Peyer's patch (tissue), 4 donors: ENCODE measurements at regions not wholly inside any gene's neighbourhood (a gene's known extent, or its start where the extent isn't known, plus 50 kb on each side); places are given as distances from the start of the nearest gene placed in this dataset.
"Not testable (repeated sequence)": the region's sequence is repeated elsewhere in the genome, so short reads cannot be mapped to it uniquely, and the experiment has no call there.

Experiments
- DNase-seq, 3 donors: peaks; one replicate each; pipeline ENCODE4 v3.0.0-alpha.2; 2017 to 2019
- H3K27ac ChIP-seq, 4 donors: fragments of 200-600 bp; sonication (generic); one replicate each; pipeline ENCODE4 v1.5.1; 2016 to 2019
- H3K27me3 ChIP-seq, 2 donors: fragments of 200-600 bp; sonication (generic); one replicate each; pipeline ENCODE4 v1.5.1; 2019
- H3K36me3 ChIP-seq, 3 donors: fragments of 200-600 bp; sonication (generic); one replicate each; pipeline ENCODE4 v1.5.1; 2016 to 2019
- H3K4me1 ChIP-seq, 4 donors: fragments of 200-600 bp; sonication (generic); one replicate each; pipeline ENCODE4 v1.5.1; 2016 to 2019
- H3K4me3 ChIP-seq, 4 donors: fragments of 200-600 bp; sonication (generic); 1 replicate in 3 of 4; 2 replicates in 1 of 4; pipeline ENCODE4 v1.5.1; 2016 to 2019; ENCODE audit warnings: mild to moderate bottlenecking in 1 of 4
- H3K9me3 ChIP-seq, 4 donors: fragments of 200-600 bp; sonication (generic); one replicate each; pipeline ENCODE4 v1.5.1; 2016 to 2019; ENCODE audit warnings: mild to moderate bottlenecking in 1 of 4
- POLR2A ChIP-seq, 2 donors: fragments of 450-650 bp; IDR thresholded peaks; one replicate each; pipeline ENCODE4 v1.5.1; 2017; ENCODE audit warnings: antibody characterized with exemption in 2 of 2, mild to moderate bottlenecking in 2 of 2, moderate library complexity in 2 of 2
- TF ChIP-seq, protein P1 (sequence below), 6 experiments: fragments of 450-650 bp in 4 of 6; fragments of 200-600 bp in 2 of 6; sonication (generic) in 1 of 6; IDR thresholded peaks; one replicate each; pipeline ENCODE4 v1.5.1; 2017 to 2019; ENCODE audit warnings: antibody characterized with exemption in 6 of 6, mild to moderate bottlenecking in 3 of 6, moderate library complexity in 1 of 6

DNA sequence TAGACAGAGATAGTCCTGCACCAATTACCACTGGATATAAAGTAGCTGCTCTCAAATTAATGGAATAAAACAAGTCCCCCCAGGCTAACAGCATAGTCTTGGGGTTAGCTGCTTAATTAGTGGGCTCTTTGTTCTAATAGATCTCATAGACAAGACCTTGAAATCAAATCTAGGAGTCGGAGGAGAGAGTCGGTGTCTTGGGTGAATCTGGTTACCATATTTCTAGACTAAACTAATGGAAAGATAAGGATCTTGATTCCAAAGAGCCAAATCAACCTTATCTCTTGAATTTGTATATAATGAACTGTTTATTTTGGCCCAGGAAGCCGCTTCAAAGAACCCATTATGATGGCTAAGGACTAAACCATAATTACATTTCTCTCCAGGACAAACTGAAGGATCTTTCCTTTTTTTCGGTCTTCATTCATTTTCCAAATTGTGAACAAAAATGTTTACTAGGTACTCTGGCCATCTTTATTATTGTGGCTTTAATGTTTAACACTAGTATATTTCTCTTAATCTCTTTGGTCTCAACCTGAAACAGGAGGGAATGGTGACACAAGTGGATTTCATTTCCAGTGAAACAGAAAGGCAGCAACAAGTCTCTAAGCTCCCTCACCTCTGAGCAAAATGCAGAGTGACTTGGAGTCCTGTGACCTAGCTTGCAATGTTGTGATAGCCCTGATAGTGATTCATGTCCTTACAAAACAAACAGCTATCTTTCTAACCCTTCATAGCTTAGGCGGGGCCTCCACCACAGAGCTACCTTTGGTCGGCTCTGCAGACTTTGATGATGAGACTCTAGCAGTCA lies 137.9 kb upstream of the PARD3B start:
- DNase-seq: peak in 1 of 3 donors; percentile 49
- Histone ChIP-seq H3K27ac (no peak overlapping the region), H3K36me3 (no peaks in the 10 kb centered on the region), H3K9me3 (no peaks in the 10 kb centered on the region), H3K4me3 (no peak overlapping the region), H3K27me3 (no peaks in the 10 kb centered on the region), H3K4me1 (no peaks in the 10 kb centered on the region)
- TF ChIP-seq, protein P1, sequence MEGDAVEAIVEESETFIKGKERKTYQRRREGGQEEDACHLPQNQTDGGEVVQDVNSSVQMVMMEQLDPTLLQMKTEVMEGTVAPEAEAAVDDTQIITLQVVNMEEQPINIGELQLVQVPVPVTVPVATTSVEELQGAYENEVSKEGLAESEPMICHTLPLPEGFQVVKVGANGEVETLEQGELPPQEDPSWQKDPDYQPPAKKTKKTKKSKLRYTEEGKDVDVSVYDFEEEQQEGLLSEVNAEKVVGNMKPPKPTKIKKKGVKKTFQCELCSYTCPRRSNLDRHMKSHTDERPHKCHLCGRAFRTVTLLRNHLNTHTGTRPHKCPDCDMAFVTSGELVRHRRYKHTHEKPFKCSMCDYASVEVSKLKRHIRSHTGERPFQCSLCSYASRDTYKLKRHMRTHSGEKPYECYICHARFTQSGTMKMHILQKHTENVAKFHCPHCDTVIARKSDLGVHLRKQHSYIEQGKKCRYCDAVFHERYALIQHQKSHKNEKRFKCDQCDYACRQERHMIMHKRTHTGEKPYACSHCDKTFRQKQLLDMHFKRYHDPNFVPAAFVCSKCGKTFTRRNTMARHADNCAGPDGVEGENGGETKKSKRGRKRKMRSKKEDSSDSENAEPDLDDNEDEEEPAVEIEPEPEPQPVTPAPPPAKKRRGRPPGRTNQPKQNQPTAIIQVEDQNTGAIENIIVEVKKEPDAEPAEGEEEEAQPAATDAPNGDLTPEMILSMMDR (IDR thresholded peaks at IDR 0.05): no peak
- no peak for TF ChIP-seq POLR2A (IDR thresholded peaks at IDR 0.05)

DNA sequence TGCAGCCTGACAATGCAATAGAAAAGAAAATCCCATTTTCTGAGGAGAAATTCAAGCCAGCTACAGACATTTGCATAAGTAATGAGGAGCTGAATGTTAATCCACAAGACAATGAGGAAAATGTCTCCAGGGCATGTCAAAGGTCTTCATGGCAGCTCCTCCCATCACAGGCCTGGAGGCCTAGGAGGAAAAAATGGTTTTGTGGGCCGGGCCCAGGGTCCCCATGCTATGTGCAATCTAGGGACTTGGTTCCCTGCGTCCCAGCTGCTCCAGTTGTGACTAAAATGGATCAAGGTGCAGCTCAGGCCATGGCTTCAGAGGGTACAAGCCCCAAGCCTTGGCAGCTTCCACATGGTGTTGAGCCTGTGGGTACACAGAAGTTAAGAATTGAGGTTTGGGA lies 132.5 kb upstream of the PARD3B start:
- not testable (repeated sequence) for H3K4me1 ChIP-seq, DNase-seq, H3K9me3 ChIP-seq, H3K27ac ChIP-seq, H3K27me3 ChIP-seq, H3K4me3 ChIP-seq, H3K36me3 ChIP-seq

DNA sequence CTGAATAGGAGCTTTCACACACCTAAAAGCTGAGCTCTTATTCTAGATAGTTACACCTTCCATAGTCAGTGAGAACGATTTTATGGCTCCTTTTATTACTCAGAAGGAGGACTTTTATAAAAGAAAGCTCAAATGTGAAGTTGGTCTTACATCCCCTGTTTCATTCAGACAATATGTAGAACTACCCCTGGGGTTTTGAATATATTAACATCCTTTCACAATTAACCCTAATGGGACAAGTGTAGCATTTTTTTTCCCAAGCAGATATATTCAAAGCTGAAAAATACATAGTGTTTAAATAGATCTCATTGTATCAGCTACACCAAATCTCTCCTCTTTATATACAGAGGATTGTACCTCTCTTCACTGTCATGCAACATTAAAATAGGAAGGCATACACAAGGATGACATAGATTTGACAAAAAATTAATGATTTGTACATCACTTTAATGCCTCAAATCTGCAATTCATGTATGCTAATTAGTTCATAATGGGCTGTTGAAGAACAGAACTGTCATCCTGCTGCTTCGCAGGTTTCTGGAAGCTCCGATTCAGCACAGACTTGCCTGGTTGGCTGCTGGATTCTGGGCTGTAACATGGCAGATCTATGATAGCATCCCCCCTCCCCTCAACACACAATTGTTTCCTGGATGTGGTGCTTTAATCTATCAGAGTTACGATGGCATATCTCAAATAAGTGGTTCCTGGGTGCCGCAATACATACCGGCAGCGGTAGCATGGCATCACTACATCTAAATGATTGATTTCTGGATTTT lies 129.7 kb upstream of the PARD3B start:
- H3K4me3 ChIP-seq: no peak overlapping the region
- H3K9me3 ChIP-seq: peaks cover 0 to 8% (median 0%) of the 10 kb centered on the region in 4 donors
- H3K27me3 ChIP-seq: no peaks in the 10 kb centered on the region
- H3K36me3 ChIP-seq: no peaks in the 10 kb centered on the region
- H3K27ac ChIP-seq: no peak overlapping the region
- TF ChIP-seq, protein P1 (IDR thresholded peaks at IDR 0.05): no peak
- no peak for TF ChIP-seq POLR2A (IDR thresholded peaks at IDR 0.05)
- DNase-seq: no peak
- no peaks in the 10 kb centered on the region for H3K4me1 ChIP-seq

DNA sequence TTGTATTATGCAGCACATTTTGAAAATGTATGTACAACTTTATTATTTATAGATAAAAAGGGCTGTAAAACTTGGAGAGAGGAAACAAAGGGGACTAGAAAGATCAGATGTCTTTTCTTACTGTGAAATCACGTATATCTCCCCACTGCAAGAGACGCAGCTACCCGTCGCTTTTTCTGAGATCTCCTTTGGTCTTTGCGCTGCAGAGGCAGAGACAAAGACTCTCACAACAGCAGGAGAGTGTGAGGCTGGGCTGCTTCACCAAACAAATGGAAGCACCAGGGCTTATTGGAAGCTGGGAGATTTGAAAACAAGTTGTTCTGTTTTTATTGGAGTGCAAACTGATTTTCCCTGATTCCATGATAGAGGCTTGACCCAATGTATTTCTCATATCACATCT lies 129.0 kb upstream of the PARD3B start:
- Histone ChIP-seq H3K27me3 (no peaks in the 10 kb centered on the region), H3K4me1 (no peaks in the 10 kb centered on the region), H3K4me3 (no peak overlapping the region), H3K27ac (no peak overlapping the region), H3K36me3 (no peaks in the 10 kb centered on the region), H3K9me3 (peaks cover 0 to 8% (median 0%) of the 10 kb centered on the region in 4 donors)
- no peak for DNase-seq
- TF ChIP-seq, protein P1 (IDR thresholded peaks at IDR 0.05): no peak
- no peak for TF ChIP-seq POLR2A (IDR thresholded peaks at IDR 0.05)

DNA sequence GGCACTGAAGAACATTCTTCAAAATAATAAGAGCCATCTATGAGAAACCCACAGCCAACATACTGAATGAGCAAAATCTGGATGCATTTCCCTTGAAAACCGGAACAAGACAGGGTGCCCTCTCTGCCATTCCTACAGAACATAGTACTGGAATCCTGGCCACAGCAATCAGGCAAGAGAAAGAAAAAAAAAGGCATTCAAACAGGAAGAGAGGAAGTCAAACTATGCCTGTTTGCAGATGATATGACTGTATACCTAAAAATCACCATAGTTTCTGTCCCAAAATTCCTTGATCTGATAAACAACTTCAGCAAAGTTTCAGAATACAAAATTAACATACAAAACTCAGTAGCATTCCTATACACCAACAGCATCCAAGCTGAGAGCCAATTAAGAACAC lies 119.5 kb upstream of the PARD3B start:
- H3K27me3 ChIP-seq: no peaks in the 10 kb centered on the region
- no peaks in the 10 kb centered on the region for H3K4me1 ChIP-seq
- TF ChIP-seq, protein P1 (IDR thresholded peaks at IDR 0.05): no peak
- TF ChIP-seq POLR2A (IDR thresholded peaks at IDR 0.05): no peak
- no peaks in the 10 kb centered on the region for H3K36me3 ChIP-seq
- no peaks in the 10 kb centered on the region for H3K9me3 ChIP-seq
- no peak overlapping the region for H3K4me3 ChIP-seq
- no peak for DNase-seq
- no peak overlapping the region for H3K27ac ChIP-seq

DNA sequence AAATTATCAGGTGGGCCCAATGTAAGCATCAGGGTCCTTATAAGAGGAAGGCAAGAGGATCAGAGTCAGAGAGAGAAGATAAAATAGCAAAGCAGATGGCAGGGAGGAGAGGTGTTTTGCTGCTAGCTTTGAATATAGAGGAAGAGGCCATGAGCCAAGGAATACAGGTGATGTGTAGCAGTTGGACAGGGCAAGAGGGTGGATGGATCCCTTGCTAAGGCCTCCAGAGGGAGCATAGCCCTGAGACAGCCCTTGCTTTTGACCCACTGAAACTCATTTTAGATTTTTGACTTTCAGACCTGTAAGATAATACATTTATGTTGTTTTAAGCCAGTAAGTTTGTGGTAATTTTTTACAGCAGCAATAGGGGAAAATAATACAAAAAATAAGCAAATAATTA lies 116.6 kb upstream of the PARD3B start:
- no peaks in the 10 kb centered on the region for H3K27me3 ChIP-seq
- no peaks in the 10 kb centered on the region for H3K9me3 ChIP-seq
- no peak overlapping the region for H3K4me3 ChIP-seq
- TF ChIP-seq POLR2A (IDR thresholded peaks at IDR 0.05): no peak
- TF ChIP-seq, protein P1 (IDR thresholded peaks at IDR 0.05): no peak
- no peaks in the 10 kb centered on the region for H3K36me3 ChIP-seq
- no peak for DNase-seq
- H3K27ac ChIP-seq: no peak overlapping the region
- H3K4me1 ChIP-seq: no peaks in the 10 kb centered on the region
